Adrenal gland (tissue), 5 donors: ENCODE measurements at regions not wholly inside any gene's neighbourhood (a gene's known extent, or its start where the extent isn't known, plus 50 kb on each side); places are given as distances from the start of the nearest gene placed in this dataset.

Source experiments
- CTCF ChIP-seq, 6 experiments: fragments of 450-650 bp in 4 of 6; fragments of 200-600 bp in 2 of 6; sonication (generic) in 1 of 6; IDR thresholded peaks; 1 replicate in 5 of 6; 2 replicates in 1 of 6; pipeline versions ENCODE4 v1.5.1 to v1.8.0; 2016 to 2021; ENCODE audit warnings: antibody characterized with exemption in 6 of 6, mild to moderate bottlenecking in 2 of 6, moderate library complexity in 1 of 6
- POLR2A ChIP-seq, 2 donors: fragments of 450-650 bp; IDR thresholded peaks; one replicate each; pipeline ENCODE4 v1.6.1; 2017; ENCODE audit warnings: antibody characterized with exemption in 2 of 2, mild to moderate bottlenecking in 2 of 2, moderate library complexity in 1 of 2
- donor health status: DM: no; HTN: no; CAD: no.

- TF ChIP-seq CTCF (IDR thresholded peaks at IDR 0.05), result no peak
- TF ChIP-seq POLR2A (IDR thresholded peaks at IDR 0.05), result no peak
Observed at GRCh38 chr20:10733122-10733521, 59.3 kb upstream of the JAG1 start.
